HG03565 (cell line): ENCODE measurements at regions not wholly inside any gene's neighbourhood (a gene's known extent, or its start where the extent isn't known, plus 50 kb on each side); places are given as distances from the start of the nearest gene placed in this dataset.
A peak's percentile ranks its signal among the peaks of the same experiment; 100 is the strongest.
"Not testable (repeated sequence)": the region's sequence is repeated elsewhere in the genome, so short reads cannot be mapped to it uniquely, and the experiment has no call there.

Experiments
- ATAC-seq: cut with Tn5 transposase; IDR thresholded peaks from one replicate; pipeline ENCODE4 v1.9.1; 2021; ENCODE audit warnings: mild to moderate bottlenecking, moderate library complexity; ENCODE audit not compliant: unreplicated experiment

GRCh38 chr5:164071671-164072070 lies 566.3 kb downstream of the MAT2B start:
- no peak for ATAC-seq

GRCh38 chr5:164073081-164073480 lies 567.7 kb downstream of the MAT2B start:
- no peak for ATAC-seq

- no peak for ATAC-seq
Observed at GRCh38 chr5:164076556-164076955, 571.1 kb downstream of the MAT2B start.

- no peak for ATAC-seq
Observed at GRCh38 chr5:164090358-164090757, 584.9 kb downstream of the MAT2B start.

- ATAC-seq, result no peak
Observed at GRCh38 chr5:164091836-164092235, 586.4 kb downstream of the MAT2B start.

GRCh38 chr5:164094291-164094690 lies 588.9 kb downstream of the MAT2B start:
- ATAC-seq, result no peak

- ATAC-seq, result no peak
Observed at GRCh38 chr5:164097749-164098148, 592.3 kb downstream of the MAT2B start.

- ATAC-seq, result no peak
Observed at GRCh38 chr5:164098531-164098930, 593.1 kb downstream of the MAT2B start.

- ATAC-seq, result no peak
Observed at GRCh38 chr5:164098979-164099378, 593.6 kb downstream of the MAT2B start.

GRCh38 chr5:164115420-164115819 lies 610.0 kb downstream of the MAT2B start:
- no peak for ATAC-seq

- peak; percentile 84 for ATAC-seq
Observed at GRCh38 chr5:164119806-164120447, 614.5 kb downstream of the MAT2B start.

GRCh38 chr5:164127527-164127926 lies 622.1 kb downstream of the MAT2B start:
- ATAC-seq, result no peak

- no peak for ATAC-seq
Observed at GRCh38 chr5:164132358-164132757, 626.9 kb downstream of the MAT2B start.

- no peak for ATAC-seq
Observed at GRCh38 chr5:164137095-164137494, 631.7 kb downstream of the MAT2B start.

GRCh38 chr5:164139423-164139822 lies 634.0 kb downstream of the MAT2B start:
- no peak for ATAC-seq

GRCh38 chr5:164145458-164145857 lies 640.0 kb downstream of the MAT2B start:
- no peak for ATAC-seq

GRCh38 chr5:164146223-164146622 lies 640.8 kb downstream of the MAT2B start:
- ATAC-seq, result no peak

GRCh38 chr5:164148292-164148691 lies 642.9 kb downstream of the MAT2B start:
- no peak for ATAC-seq

- ATAC-seq, result not testable (repeated sequence)
Observed at GRCh38 chr5:164152539-164152938, 647.1 kb downstream of the MAT2B start.

- ATAC-seq, result no peak
Observed at GRCh38 chr5:164153469-164154172, 648.2 kb downstream of the MAT2B start.

- no peak for ATAC-seq
Observed at GRCh38 chr5:164170814-164171213, 665.4 kb downstream of the MAT2B start.

- no peak for ATAC-seq
Observed at GRCh38 chr5:164175083-164175482, 669.7 kb downstream of the MAT2B start.

GRCh38 chr5:164179406-164179805 lies 674.0 kb downstream of the MAT2B start:
- no peak for ATAC-seq
